Hepatocyte (in vitro differentiated cells): ENCODE measurements at regions not wholly inside any gene's neighbourhood (a gene's known extent, or its start where the extent isn't known, plus 50 kb on each side); places are given as distances from the start of the nearest gene placed in this dataset.

ENCODE experiments used
- DNase-seq: peaks from one replicate; pipeline ENCODE4 v3.0.0-alpha.2; 2016; ENCODE audit warnings: low spot score
- H2AFZ ChIP-seq: fragments of 200-600 bp; sonication (generic); 2 replicates; pipeline ENCODE4 v1.6.0; 2016; ENCODE audit warnings: antibody characterized with exemption, mild to moderate bottlenecking
- H3K27ac ChIP-seq: fragments of 200-600 bp; sonication (generic); 2 replicates; pipeline ENCODE4 v1.5.1; 2016; ENCODE audit warnings: mild to moderate bottlenecking
- H3K27me3 ChIP-seq: fragments of 200-600 bp; sonication (generic); 2 replicates; pipeline ENCODE4 v1.6.1; 2016
- H3K36me3 ChIP-seq: fragments of 200-600 bp; sonication (generic); replicated peaks from 2 replicates; pipeline ENCODE4 v1.5.1; 2016; ENCODE audit warnings: low read depth; ENCODE audit not compliant: insufficient read depth
- H3K4me1 ChIP-seq: fragments of 200-600 bp; sonication (generic); 2 replicates; pipeline ENCODE4 v1.5.1; 2016; ENCODE audit warnings: mild to moderate bottlenecking, moderate library complexity; ENCODE audit not compliant: insufficient read depth
- H3K4me2 ChIP-seq: fragments of 200-600 bp; sonication (generic); 2 replicates; pipeline ENCODE4 v1.6.0; 2016
- H3K4me3 ChIP-seq: fragments of 200-600 bp; sonication (generic); 2 replicates; pipeline ENCODE4 v1.5.1; 2016; ENCODE audit warnings: mild to moderate bottlenecking
- H3K79me2 ChIP-seq: fragments of 200-600 bp; sonication (generic); 2 replicates; pipeline ENCODE4 v1.6.0; 2017; ENCODE audit warnings: mild to moderate bottlenecking
- H3K9me2 ChIP-seq: fragments of 200-600 bp; sonication (generic); replicated peaks from 2 replicates; pipeline ENCODE4 v1.6.0; 2017; ENCODE audit warnings: mild to moderate bottlenecking; ENCODE audit not compliant: insufficient read depth
- H3K9me3 ChIP-seq: fragments of 200-600 bp; sonication (generic); 2 replicates; pipeline ENCODE4 v1.5.1; 2016; ENCODE audit warnings: low read depth, mild to moderate bottlenecking
- H4K20me1 ChIP-seq: fragments of 200-600 bp; sonication (generic); 2 replicates; pipeline ENCODE4 v1.6.0; 2016; ENCODE audit warnings: mild to moderate bottlenecking; ENCODE audit not compliant: insufficient read depth, poor library complexity, severe bottlenecking
- CTCF ChIP-seq: fragments of 200-600 bp; sonication (generic); IDR thresholded peaks from 2 replicates; pipeline ENCODE4 v1.5.1; 2016; ENCODE audit warnings: antibody characterized with exemption, mild to moderate bottlenecking; ENCODE audit not compliant: poor library complexity
- EZH2 ChIP-seq: fragments of 200-600 bp; sonication (generic); IDR thresholded peaks from 2 replicates; pipeline ENCODE4 v1.6.1; 2016; ENCODE audit warnings: antibody characterized with exemption, mild to moderate bottlenecking, borderline replicate concordance
- EZH2phosphoT487 ChIP-seq: fragments of 200-600 bp; sonication (generic); IDR thresholded peaks from one replicate; pipeline ENCODE4 v1.6.1; 2018; ENCODE audit warnings: antibody characterized with exemption, mild to moderate bottlenecking, low read depth, moderate library complexity; ENCODE audit not compliant: unreplicated experiment, severe bottlenecking
- WGBS: methylation state at CpG from one replicate; pipeline ENCODE4 v1.1.6; 2016; ENCODE audit warnings: low lambda C conversion rate; ENCODE audit errors: missing lambda C conversion rate; 5-methylcytosine and 5-hydroxymethylcytosine counted together

- Histone ChIP-seq H3K27ac (no peak overlapping the region), H2AFZ (no peak overlapping the region), H3K27me3 (peaks cover 18% of the 10 kb centered on the region), H3K36me3 (no peaks in the 10 kb centered on the region), H3K9me3 (no peaks in the 10 kb centered on the region), H3K79me2 (no peaks in the 10 kb centered on the region), H3K4me3 (no peak overlapping the region), H4K20me1 (no peaks in the 10 kb centered on the region), H3K4me2 (no peak overlapping the region), H3K4me1 (no peaks in the 10 kb centered on the region), H3K9me2 (no peaks in the 10 kb centered on the region)
- WGBS, result 67% methylated on average over 2 of the region's 2 CpGs
- no peak for DNase-seq
- no peak for TF ChIP-seq EZH2
- no peak for TF ChIP-seq EZH2phosphoT487
Observed at GRCh38 chr3:184503647-184504046, 57.9 kb upstream of the EPHB3 start.

- Histone ChIP-seq H3K4me3 (no peak overlapping the region), H3K79me2 (no peaks in the 10 kb centered on the region), H3K4me2 (no peak overlapping the region), H3K9me2 (no peaks in the 10 kb centered on the region), H3K4me1 (no peaks in the 10 kb centered on the region), H4K20me1 (no peaks in the 10 kb centered on the region), H3K27me3 (peaks cover 18% of the 10 kb centered on the region), H3K27ac (no peak overlapping the region), H2AFZ (no peak overlapping the region), H3K9me3 (no peaks in the 10 kb centered on the region), H3K36me3 (no peaks in the 10 kb centered on the region)
- WGBS, result 34% methylated on average over 9 of the region's 9 CpGs
- no peak for DNase-seq
- TF ChIP-seq CTCF (no peak), EZH2 (no peak), EZH2phosphoT487 (no peak)
Observed at GRCh38 chr3:184505076-184505878, 56.3 kb upstream of the EPHB3 start.

- Histone ChIP-seq H3K4me1 (no peaks in the 10 kb centered on the region), H2AFZ (no peak overlapping the region), H3K9me2 (no peaks in the 10 kb centered on the region), H3K27ac (no peak overlapping the region), H3K79me2 (no peaks in the 10 kb centered on the region), H3K36me3 (no peaks in the 10 kb centered on the region), H3K9me3 (no peaks in the 10 kb centered on the region), H3K4me2 (no peak overlapping the region), H3K4me3 (no peak overlapping the region), H4K20me1 (no peaks in the 10 kb centered on the region), H3K27me3 (peaks cover 27% of the 10 kb centered on the region)
- 68% methylated on average over 8 of the region's 8 CpGs for WGBS
- no peak for DNase-seq
- TF ChIP-seq EZH2, result no peak
- TF ChIP-seq EZH2phosphoT487, result no peak
- no peak for TF ChIP-seq CTCF
Observed at GRCh38 chr3:184506561-184506991, 55.0 kb upstream of the EPHB3 start.

GRCh38 chr3:184508938-184509337, 52.6 kb upstream of the EPHB3 start:
- no peaks in the 10 kb centered on the region for H3K9me3 ChIP-seq
- H3K36me3 ChIP-seq, result no peaks in the 10 kb centered on the region
- no peak overlapping the region for H3K4me2 ChIP-seq
- peaks cover 46% of the 10 kb centered on the region for H3K27me3 ChIP-seq
- no peaks in the 10 kb centered on the region for H3K4me1 ChIP-seq
- 90% methylated on average over 8 of the region's 8 CpGs for WGBS
- TF ChIP-seq EZH2 (no peak), EZH2phosphoT487 (no peak), CTCF (no peak)
- H3K27ac ChIP-seq, result no peak overlapping the region
- H3K79me2 ChIP-seq, result no peaks in the 10 kb centered on the region
- DNase-seq, result no peak
- no peak overlapping the region for H3K4me3 ChIP-seq
- H2AFZ ChIP-seq, result no peak overlapping the region
- no peaks in the 10 kb centered on the region for H4K20me1 ChIP-seq
- H3K9me2 ChIP-seq, result no peaks in the 10 kb centered on the region
